Bronchial epithelial cell (primary cell): ENCODE measurements at regions not wholly inside any gene's neighbourhood (a gene's known extent, or its start where the extent isn't known, plus 50 kb on each side); places are given as distances from the start of the nearest gene placed in this dataset.

ENCODE experiments used
- DNase-seq: peaks from one replicate; pipeline ENCODE4 v3.0.0-alpha.2; 2010; ENCODE audit warnings: low read depth
- FAIRE-seq: peaks from 2 replicates; lab custom pipeline; 2011; peaks lifted over from hg19 to GRCh38; lab: Jason Lieb, UNC
- H3K27me3 ChIP-seq: 2 replicates; pipeline ENCODE4 v1.5.1; 2011; ENCODE audit warnings: low read length; ENCODE audit not compliant: control insufficient read depth, insufficient read depth
- H3K36me3 ChIP-seq: 2 replicates; pipeline ENCODE4 v1.5.1; 2011; ENCODE audit warnings: low read length; ENCODE audit not compliant: control insufficient read depth, insufficient read depth
- H3K4me3 ChIP-seq: 2 replicates; pipeline ENCODE4 v1.5.1; 2011; ENCODE audit warnings: mild to moderate bottlenecking, low read depth, low read length, control low read depth
- TF ChIP-seq, protein P1 (sequence below): IDR thresholded peaks from 2 replicates; pipeline ENCODE4 v1.5.1; 2011; ENCODE audit warnings: mild to moderate bottlenecking, moderate library complexity, low read length, control low read depth, inconsistent platforms; ENCODE audit not compliant: insufficient read depth, severe bottlenecking

DNA sequence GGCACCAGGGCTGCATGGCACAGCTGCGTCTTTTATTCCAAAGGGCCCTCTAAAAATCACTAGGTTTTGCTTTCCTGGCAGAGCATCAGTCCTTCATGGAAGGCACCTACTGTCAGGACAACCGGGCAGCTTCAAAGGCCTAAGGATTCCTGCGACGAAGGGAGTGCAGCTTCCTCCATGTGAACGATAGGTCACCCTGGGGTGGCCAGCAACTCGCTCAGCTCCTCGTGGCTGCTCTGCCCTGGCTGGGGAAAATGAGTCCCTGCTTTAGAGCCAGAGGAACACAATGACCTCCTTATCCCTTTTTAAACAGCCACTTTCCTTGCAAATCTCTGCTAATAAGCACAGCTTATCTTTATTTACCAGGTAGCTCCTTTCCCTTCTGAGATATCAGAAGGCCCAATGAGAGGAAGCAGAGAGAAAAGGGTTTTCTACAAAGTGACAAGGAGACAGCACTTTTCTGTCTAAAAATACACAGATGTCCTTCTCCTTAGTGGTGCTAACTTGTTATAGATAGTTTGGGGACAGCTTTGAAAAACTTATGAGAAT is 71.6 kb upstream of the SMYD2 start:
- TF ChIP-seq, protein P1, sequence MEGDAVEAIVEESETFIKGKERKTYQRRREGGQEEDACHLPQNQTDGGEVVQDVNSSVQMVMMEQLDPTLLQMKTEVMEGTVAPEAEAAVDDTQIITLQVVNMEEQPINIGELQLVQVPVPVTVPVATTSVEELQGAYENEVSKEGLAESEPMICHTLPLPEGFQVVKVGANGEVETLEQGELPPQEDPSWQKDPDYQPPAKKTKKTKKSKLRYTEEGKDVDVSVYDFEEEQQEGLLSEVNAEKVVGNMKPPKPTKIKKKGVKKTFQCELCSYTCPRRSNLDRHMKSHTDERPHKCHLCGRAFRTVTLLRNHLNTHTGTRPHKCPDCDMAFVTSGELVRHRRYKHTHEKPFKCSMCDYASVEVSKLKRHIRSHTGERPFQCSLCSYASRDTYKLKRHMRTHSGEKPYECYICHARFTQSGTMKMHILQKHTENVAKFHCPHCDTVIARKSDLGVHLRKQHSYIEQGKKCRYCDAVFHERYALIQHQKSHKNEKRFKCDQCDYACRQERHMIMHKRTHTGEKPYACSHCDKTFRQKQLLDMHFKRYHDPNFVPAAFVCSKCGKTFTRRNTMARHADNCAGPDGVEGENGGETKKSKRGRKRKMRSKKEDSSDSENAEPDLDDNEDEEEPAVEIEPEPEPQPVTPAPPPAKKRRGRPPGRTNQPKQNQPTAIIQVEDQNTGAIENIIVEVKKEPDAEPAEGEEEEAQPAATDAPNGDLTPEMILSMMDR, result no peak
- no peak for FAIRE-seq
- Histone ChIP-seq H3K4me3 (no peak overlapping the region), H3K36me3 (no peaks in the 10 kb centered on the region), H3K27me3 (no peaks in the 10 kb centered on the region)
- DNase-seq, result no peak

DNA sequence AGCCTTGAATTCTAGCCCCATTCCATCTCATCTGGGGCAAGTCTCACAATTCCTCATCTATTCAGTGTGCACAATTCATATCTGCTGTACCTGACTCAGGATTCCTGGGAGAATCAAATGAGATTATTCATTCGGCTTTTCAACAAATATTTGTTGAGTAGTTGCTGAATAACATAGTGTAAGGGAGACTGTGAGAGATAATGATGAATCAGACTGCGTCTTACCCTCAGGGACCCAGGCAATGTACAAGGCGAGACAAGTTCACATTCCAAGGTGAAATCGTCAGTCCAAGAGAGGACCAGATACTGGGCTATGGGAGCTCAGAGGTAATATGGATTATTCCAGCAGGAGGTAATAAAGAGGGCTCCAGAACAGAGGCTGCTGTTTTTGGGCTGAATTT is 67.8 kb upstream of the SMYD2 start:
- FAIRE-seq (peak; percentile 72), DNase-seq (peak; percentile 100)
- H3K36me3 ChIP-seq, result no peaks in the 10 kb centered on the region
- H3K4me3 ChIP-seq, result no peak overlapping the region
- TF ChIP-seq, protein P1, result no peak
- H3K27me3 ChIP-seq, result no peaks in the 10 kb centered on the region

DNA sequence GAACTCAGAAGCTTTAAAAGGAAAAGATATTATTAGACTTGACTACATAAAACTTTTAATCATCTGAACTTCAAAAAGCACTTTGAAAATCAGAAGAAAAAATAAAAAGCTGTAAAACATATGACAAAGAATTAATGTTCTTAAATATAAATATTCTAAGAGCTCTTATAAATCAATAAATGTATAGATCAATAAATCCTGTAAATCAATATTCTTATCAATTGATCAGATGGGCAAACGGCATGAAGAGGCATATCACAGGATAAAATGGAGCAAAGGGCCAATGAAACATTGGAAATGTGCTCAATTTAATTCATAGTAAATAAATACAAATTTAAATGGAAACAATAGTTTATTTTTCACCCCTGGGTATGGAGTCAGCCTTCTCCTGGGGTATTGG is 66.1 kb upstream of the SMYD2 start:
- FAIRE-seq (no peak), DNase-seq (no peak)
- TF ChIP-seq, protein P1, result no peak
- no peaks in the 10 kb centered on the region for H3K36me3 ChIP-seq
- no peaks in the 10 kb centered on the region for H3K27me3 ChIP-seq
- no peak overlapping the region for H3K4me3 ChIP-seq

DNA sequence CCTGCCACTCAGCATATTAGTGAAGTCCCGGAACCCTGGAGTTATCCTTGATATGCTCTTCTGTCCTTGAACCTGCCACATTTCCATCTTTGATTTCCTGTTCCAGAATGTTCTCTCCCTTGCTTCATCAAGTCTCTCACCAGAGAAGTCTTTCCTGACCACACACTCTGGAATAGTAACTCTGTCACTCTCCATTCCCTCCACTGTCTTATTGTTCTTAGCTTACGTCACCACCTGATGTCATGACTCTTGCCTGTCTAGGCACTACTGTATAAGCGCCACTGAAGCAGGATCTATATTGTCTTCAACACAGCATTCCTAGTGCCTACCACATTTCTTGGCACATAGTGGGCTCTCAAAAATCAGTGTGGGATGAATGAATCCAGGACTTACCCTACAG is 65.4 kb upstream of the SMYD2 start:
- Histone ChIP-seq H3K27me3 (no peaks in the 10 kb centered on the region), H3K36me3 (no peaks in the 10 kb centered on the region), H3K4me3 (no peak overlapping the region)
- DNase-seq (peak; percentile 68), FAIRE-seq (no peak)
- TF ChIP-seq, protein P1, result no peak

DNA sequence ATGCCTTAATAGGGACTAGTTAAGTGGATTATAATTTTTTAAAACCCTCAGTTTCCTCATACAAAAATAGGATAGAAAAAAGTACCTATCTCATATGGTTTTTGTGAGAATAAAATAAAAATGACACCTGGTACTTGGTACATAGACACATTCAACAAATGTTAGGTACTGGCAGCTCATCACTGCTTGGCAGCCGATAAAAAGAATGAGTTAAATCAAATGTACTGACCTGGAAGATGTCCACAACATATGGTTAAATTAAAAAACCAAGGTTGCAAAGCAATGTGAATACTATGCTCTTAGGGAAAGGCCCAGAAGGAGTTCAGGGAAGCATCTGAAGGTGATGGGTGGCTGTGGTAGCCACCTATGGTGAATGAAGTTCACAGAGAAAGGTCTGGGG is 64.9 kb upstream of the SMYD2 start:
- FAIRE-seq, result no peak
- no peak for DNase-seq
- no peaks in the 10 kb centered on the region for H3K27me3 ChIP-seq
- no peaks in the 10 kb centered on the region for H3K36me3 ChIP-seq
- TF ChIP-seq, protein P1, result no peak
- H3K4me3 ChIP-seq, result no peak overlapping the region

DNA sequence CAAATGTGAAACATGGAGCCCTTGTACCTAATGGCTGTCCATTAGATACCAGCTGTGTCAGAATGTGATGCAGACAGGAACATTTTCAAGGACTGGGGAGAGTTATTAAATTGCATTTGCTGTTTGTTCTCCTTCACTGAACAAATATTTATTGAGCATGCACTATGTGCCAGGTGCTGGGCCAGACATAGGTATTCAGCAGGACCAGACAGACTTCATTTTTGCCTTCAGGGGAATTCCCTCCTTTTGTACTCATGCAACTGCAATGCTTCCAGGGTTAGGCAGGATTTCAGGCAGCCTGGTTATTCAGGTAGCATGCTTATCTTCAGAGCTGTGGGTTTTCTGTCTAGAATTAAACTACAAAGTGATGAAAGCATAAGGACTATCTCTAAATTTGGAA is 64.2 kb upstream of the SMYD2 start:
- peak; percentile 96 for DNase-seq
- Histone ChIP-seq H3K36me3 (no peaks in the 10 kb centered on the region), H3K27me3 (no peaks in the 10 kb centered on the region), H3K4me3 (no peak overlapping the region)
- FAIRE-seq, result no peak
- TF ChIP-seq, protein P1, result no peak
